Fibroblast of lung (primary cell): ENCODE measurements at regions not wholly inside any gene's neighbourhood (a gene's known extent, or its start where the extent isn't known, plus 50 kb on each side); places are given as distances from the start of the nearest gene placed in this dataset.

Experiments used
- EZH2 ChIP-seq: IDR thresholded peaks from 2 replicates; pipeline ENCODE4 v1.5.1; 2012; ENCODE audit warnings: low read length, control low read depth, mild to moderate bottlenecking; ENCODE audit errors: missing control alignments
- TF ChIP-seq, protein P1 (sequence below), 2 donors: IDR thresholded peaks in 1 of 2; conservative IDR thresholded peaks in 1 of 2; 1 replicate in 1 of 2; 2 replicates in 1 of 2; pipeline ENCODE4 v1.5.1; 2011 to 2012; ENCODE audit warnings: low read length in 2 of 2, control low read depth in 1 of 2, inconsistent platforms in 1 of 2, low read depth in 1 of 2, mild to moderate bottlenecking in 1 of 2

- TF ChIP-seq, protein P1, sequence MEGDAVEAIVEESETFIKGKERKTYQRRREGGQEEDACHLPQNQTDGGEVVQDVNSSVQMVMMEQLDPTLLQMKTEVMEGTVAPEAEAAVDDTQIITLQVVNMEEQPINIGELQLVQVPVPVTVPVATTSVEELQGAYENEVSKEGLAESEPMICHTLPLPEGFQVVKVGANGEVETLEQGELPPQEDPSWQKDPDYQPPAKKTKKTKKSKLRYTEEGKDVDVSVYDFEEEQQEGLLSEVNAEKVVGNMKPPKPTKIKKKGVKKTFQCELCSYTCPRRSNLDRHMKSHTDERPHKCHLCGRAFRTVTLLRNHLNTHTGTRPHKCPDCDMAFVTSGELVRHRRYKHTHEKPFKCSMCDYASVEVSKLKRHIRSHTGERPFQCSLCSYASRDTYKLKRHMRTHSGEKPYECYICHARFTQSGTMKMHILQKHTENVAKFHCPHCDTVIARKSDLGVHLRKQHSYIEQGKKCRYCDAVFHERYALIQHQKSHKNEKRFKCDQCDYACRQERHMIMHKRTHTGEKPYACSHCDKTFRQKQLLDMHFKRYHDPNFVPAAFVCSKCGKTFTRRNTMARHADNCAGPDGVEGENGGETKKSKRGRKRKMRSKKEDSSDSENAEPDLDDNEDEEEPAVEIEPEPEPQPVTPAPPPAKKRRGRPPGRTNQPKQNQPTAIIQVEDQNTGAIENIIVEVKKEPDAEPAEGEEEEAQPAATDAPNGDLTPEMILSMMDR (conservative IDR thresholded peaks at IDR 0.05 in 1 of 2, IDR thresholded peaks at IDR 0.05 in 1 of 2; ENCODE audit: low read depth in 1 of 2, low read length in 2 of 2), result no peak
- TF ChIP-seq EZH2, result no peak
Measured at GRCh38 chr11:98277251-98277912, 743.4 kb upstream of the CNTN5 start.
